ENCODE measurements at regions not wholly inside any gene's neighbourhood (a gene's known extent, or its start where the extent isn't known, plus 50 kb on each side); places are given as distances from the start of the nearest gene placed in this dataset.
A peak's percentile ranks its signal among the peaks of the same experiment; 100 is the strongest.

DNA sequence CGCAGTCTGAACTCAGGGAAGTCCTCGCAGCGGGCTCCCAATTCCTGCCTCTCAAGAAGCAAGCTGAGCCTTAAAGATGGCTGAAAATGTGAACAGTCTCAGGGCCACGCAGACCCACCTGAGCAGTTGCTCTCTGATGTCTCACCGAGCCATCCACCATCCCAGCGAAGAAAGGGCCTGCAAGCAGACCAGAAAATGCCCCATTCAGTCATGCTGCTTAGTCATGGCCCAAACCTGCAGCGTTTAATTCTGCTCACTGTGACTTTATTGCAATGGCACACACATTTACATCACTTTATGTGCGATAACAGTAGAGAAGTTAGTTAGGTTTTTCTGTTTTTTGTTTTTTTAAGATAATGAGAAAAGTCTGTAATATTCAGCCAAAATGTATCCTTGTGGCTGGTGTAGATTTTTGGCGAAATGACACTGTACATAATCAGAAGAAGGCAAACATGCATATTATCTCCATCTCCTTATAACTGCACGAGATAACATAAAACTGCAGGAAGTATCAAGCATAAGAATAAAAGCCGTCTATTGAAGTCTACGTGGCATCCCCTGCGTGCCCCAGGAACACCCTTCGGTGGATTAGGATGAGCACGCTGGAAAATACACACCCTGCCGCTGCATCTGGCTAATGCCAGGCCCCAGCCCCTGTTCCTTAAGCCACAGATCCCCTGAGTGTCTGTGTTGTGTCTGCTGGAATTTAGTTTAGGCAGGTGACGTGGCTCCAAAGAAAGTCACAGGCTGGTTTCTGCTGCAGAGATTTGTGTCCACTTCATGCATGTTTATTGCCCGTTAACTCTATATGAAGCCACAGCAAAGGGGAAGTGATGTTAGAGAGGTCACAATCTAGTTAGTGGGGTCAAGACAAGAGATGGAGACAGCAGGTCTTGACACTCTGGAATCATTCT lies 119.8 kb upstream of the IRF2BP2 start:
- DNase-seq, result no peak
- Histone ChIP-seq H3K27me3 (no peaks in the 10 kb centered on the region), H3K27ac (no peak overlapping the region), H3K4me1 (peaks cover 18 to 61% of the 10 kb centered on the region in 2 donors), H3K4me3 (no peak overlapping the region), H3K9me3 (no peaks in the 10 kb centered on the region), H3K36me3 (no peaks in the 10 kb centered on the region)
- ATAC-seq, result no peak
- intact Hi-C loops (cut with DNase I), result loop anchor here in 1 of 2 donors (10.0 kb wide), 1 partner anchor 135 kb away; no protein-coding TSS in a partner anchor
- no peak for TF ChIP-seq CTCF (IDR thresholded peaks at IDR 0.05)

DNA sequence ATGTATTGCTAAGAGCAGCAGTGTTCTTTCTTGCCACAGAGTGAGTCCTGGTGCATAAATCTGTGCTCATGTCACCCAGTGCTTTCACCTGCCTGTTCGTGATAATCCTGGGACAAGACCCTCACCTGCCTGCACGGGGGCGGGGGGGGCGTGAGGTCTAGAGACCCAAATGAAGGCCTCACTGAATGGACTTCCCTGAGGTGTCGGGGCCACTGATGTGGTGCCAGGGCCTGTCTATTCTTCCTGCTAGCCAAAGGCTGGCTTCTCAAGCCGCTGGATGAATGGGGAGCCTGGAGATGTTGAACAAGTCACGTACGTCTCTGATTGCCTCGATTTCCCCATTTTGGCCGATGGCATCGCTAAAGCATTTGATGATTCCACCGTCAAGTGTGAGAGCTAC lies 118.8 kb upstream of the IRF2BP2 start:
- Histone ChIP-seq H3K4me3 (no peak overlapping the region), H3K27ac (no peak overlapping the region), H3K9me3 (no peaks in the 10 kb centered on the region), H3K4me1 (peaks cover 27 to 72% of the 10 kb centered on the region in 2 donors), H3K36me3 (no peaks in the 10 kb centered on the region), H3K27me3 (no peaks in the 10 kb centered on the region)
- no peak for TF ChIP-seq CTCF (IDR thresholded peaks at IDR 0.05)
- intact Hi-C loops (cut with DNase I), result loop anchor here in 1 of 2 donors (10.0 kb wide), 1 partner anchor 136 kb away; no protein-coding TSS in a partner anchor
- DNase-seq (no peak), ATAC-seq (no peak)

GRCh38 chr1:234727018-234727940 lies 117.3 kb upstream of the IRF2BP2 start:
- Histone ChIP-seq H3K27me3 (no peaks in the 10 kb centered on the region), H3K4me3 (no peak overlapping the region), H3K36me3 (no peaks in the 10 kb centered on the region), H3K9me3 (no peaks in the 10 kb centered on the region), H3K4me1 (peaks cover 41 to 85% of the 10 kb centered on the region in 2 donors), H3K27ac (peak overlapping the region; percentile 97 to 99)
- TF ChIP-seq CTCF (IDR thresholded peaks at IDR 0.05), result no peak
- intact Hi-C loops (cut with DNase I), result loop anchor here in 1 of 2 donors (10.0 kb wide), 1 partner anchor 138 kb away; no protein-coding TSS in a partner anchor
- DNase-seq (no peak), ATAC-seq (no peak)

- no peak overlapping the region for H3K4me3 ChIP-seq
- TF ChIP-seq CTCF (IDR thresholded peaks at IDR 0.05), result no peak
These were observed 116.5 kb upstream of the IRF2BP2 start for GRCh38 chr1:234726359-234726943.

More at GRCh38 chr1:234726359-234726943, 116.5 kb upstream of the IRF2BP2 start:
- ATAC-seq (no peak), DNase-seq (no peak)
- Histone ChIP-seq H3K27ac (peak overlapping the region; percentile 97 to 99), H3K36me3 (no peaks in the 10 kb centered on the region), H3K9me3 (no peaks in the 10 kb centered on the region), H3K27me3 (no peaks in the 10 kb centered on the region), H3K4me1 (peaks cover 49 to 85% of the 10 kb centered on the region in 2 donors)
- intact Hi-C loops (cut with DNase I), result loop anchor here in 1 of 2 donors (10.0 kb wide), 1 partner anchor 138 kb away; no protein-coding TSS in a partner anchor
